Ascending aorta (tissue), 2 donors: ENCODE measurements at regions not wholly inside any gene's neighbourhood (a gene's known extent, or its start where the extent isn't known, plus 50 kb on each side); places are given as distances from the start of the nearest gene placed in this dataset.

Source experiments
- DNase-seq, 2 donors: peaks; one replicate each; pipeline ENCODE4 v3.0.0-alpha.2; 2019; ENCODE audit warnings: low spot score in 2 of 2
- H3K27ac ChIP-seq, 2 donors: fragments of 200-600 bp; sonication (generic); one replicate each; pipeline ENCODE4 v1.5.1; 2016 to 2017; ENCODE audit warnings: mild to moderate bottlenecking in 1 of 2
- H3K27me3 ChIP-seq: fragments of 200-600 bp; sonication (generic); one replicate; pipeline ENCODE4 v1.5.1; 2017
- H3K36me3 ChIP-seq, 2 donors: fragments of 200-600 bp; sonication (generic); one replicate each; pipeline ENCODE4 v1.5.1; 2016
- H3K4me1 ChIP-seq, 2 donors: fragments of 200-600 bp; sonication (generic); one replicate each; pipeline ENCODE4 v1.5.1; 2016 to 2017; ENCODE audit warnings: mild to moderate bottlenecking in 1 of 2
- H3K4me3 ChIP-seq, 2 donors: fragments of 200-600 bp; sonication (generic); one replicate each; pipeline ENCODE4 v1.5.1; 2016 to 2017; ENCODE audit warnings: mild to moderate bottlenecking in 1 of 2
- H3K9me3 ChIP-seq, 2 donors: fragments of 200-600 bp; sonication (generic); one replicate each; pipeline ENCODE4 v1.5.1; 2016
- intact Hi-C: fragments of 100-400 bp; cut with DNase I; formaldehyde crosslinking; loops from one replicate; pipeline ENCODE4 v1.15.1; 2023
- TF ChIP-seq, protein P1 (sequence below), 3 experiments: fragments of 200-600 bp in 2 of 3; fragments of 450-650 bp in 1 of 3; sonication (generic) in 2 of 3; IDR thresholded peaks; one replicate each; pipeline ENCODE4 v1.5.1; 2016 to 2019; ENCODE audit warnings: antibody characterized with exemption in 3 of 3, mild to moderate bottlenecking in 1 of 3, moderate library complexity in 1 of 3

DNA sequence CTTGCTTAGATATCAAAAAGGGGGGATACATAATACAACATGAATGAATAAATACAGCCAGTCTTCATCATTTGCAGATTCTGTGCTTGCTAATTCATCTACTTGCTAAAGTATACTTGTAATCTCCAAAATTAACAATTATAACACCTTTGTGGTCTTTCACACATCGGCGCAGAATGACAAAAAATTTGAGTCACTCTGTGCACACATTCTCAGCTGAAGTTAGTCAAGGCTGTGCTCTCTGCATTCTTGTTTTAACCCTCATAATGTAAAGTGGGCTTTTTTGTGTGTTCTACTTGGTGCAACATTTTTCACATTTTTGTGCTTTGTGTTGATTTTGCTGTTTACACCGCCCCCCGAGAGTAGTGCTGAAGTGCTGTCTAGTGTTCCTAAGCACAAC is 65.8 kb upstream of the GPRIN3 start:
- intact Hi-C loops = no loop called here
- TF ChIP-seq, protein P1, sequence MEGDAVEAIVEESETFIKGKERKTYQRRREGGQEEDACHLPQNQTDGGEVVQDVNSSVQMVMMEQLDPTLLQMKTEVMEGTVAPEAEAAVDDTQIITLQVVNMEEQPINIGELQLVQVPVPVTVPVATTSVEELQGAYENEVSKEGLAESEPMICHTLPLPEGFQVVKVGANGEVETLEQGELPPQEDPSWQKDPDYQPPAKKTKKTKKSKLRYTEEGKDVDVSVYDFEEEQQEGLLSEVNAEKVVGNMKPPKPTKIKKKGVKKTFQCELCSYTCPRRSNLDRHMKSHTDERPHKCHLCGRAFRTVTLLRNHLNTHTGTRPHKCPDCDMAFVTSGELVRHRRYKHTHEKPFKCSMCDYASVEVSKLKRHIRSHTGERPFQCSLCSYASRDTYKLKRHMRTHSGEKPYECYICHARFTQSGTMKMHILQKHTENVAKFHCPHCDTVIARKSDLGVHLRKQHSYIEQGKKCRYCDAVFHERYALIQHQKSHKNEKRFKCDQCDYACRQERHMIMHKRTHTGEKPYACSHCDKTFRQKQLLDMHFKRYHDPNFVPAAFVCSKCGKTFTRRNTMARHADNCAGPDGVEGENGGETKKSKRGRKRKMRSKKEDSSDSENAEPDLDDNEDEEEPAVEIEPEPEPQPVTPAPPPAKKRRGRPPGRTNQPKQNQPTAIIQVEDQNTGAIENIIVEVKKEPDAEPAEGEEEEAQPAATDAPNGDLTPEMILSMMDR (IDR thresholded peaks at IDR 0.05) = no peak
- Histone ChIP-seq H3K36me3 (no peaks in the 10 kb centered on the region), H3K27me3 (no peaks in the 10 kb centered on the region), H3K4me1 (no peaks in the 10 kb centered on the region), H3K4me3 (no peak overlapping the region), H3K27ac (no peak overlapping the region), H3K9me3 (no peaks in the 10 kb centered on the region)
- no peak for DNase-seq

DNA sequence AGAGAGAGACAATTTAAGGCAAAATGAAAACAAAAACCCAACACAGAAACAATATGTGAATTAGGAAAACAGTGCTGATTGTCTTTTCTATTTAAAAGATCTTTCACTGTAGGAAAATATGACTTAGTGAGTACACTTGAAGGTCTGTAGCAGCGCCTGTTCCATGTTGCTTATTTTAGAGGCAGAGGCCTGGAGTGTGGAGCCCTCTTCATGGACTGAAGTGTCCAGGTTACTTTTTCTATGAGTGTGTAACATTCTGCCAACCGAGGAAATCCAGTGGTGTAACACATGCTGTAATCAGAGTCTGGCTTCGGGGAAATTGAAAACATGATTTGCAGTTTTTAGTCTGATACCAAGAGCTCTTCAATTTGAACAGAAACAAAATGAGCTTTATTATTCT is 64.0 kb upstream of the GPRIN3 start:
- Histone ChIP-seq H3K4me1 (no peaks in the 10 kb centered on the region), H3K9me3 (no peaks in the 10 kb centered on the region), H3K36me3 (no peaks in the 10 kb centered on the region), H3K27ac (no peak overlapping the region), H3K4me3 (no peak overlapping the region), H3K27me3 (no peaks in the 10 kb centered on the region)
- intact Hi-C loops = no loop called here
- DNase-seq = no peak
- TF ChIP-seq, protein P1 (IDR thresholded peaks at IDR 0.05) = no peak

DNA sequence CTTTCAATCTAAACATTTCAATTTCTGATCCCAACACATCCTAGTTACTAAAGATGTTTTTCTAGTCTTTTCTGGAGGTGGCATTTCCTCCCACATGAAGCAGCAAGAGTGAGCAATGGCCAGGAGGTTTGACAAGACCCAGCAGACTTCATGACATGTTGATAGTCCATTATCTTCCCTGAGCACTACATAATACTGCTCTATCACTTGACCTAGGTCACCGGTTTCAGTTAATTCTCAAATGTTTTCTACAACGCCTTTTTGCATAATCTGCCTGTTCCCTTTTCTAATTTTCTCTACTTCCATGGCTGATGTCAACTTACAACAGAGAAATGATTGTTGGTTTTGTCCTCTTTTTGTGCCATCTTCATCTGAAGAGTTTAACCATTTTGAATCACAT is 62.0 kb upstream of the GPRIN3 start:
- intact Hi-C loops = no loop called here
- no peak for DNase-seq
- Histone ChIP-seq H3K36me3 (no peaks in the 10 kb centered on the region), H3K27me3 (no peaks in the 10 kb centered on the region), H3K27ac (no peak overlapping the region), H3K4me1 (no peaks in the 10 kb centered on the region), H3K4me3 (no peak overlapping the region), H3K9me3 (no peaks in the 10 kb centered on the region)
- TF ChIP-seq, protein P1 (IDR thresholded peaks at IDR 0.05) = no peak

DNA sequence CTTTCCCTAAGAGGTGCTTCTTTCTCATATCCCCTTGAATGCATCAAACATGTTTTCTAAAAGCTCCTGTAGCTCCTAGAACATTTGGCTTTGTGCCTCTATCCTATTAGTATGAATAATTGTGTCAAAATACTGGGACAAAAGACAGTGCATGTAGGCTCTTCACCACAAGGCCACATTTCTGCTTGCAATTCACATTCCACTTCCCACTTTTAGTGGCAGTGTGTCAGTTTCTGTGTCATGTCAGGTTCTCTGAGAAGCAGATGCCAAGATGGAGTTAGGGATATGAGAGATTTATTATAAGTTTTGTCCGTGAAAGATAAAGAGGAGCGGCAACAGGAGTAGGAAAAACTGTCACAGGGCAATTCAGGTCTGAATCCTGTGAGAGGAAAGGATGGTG is 61.3 kb upstream of the GPRIN3 start:
- H3K4me1 ChIP-seq = no peaks in the 10 kb centered on the region
- no peak for DNase-seq
- no peaks in the 10 kb centered on the region for H3K9me3 ChIP-seq
- no peaks in the 10 kb centered on the region for H3K36me3 ChIP-seq
- TF ChIP-seq, protein P1 (IDR thresholded peaks at IDR 0.05) = no peak
- intact Hi-C loops = no loop called here
- no peak overlapping the region for H3K4me3 ChIP-seq
- H3K27ac ChIP-seq = no peak overlapping the region
- no peaks in the 10 kb centered on the region for H3K27me3 ChIP-seq

DNA sequence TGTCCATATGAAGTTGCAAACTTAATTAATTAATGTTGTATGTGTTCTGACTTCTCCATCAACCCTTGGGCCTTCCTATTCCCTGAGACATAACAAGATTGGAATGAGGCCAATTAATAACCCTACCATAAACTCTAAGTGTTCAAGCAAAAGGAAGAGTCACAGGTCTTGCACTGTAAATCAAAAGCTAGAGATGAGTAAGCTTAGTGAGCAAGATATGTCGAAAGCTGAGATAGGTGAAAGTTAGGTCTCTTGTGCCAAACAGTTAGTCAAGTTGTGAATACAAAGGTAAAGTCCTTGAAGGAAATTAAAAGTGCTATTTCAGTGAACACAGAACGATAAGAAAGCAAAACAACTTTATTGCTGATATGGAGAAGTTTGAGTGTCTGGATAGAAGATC is 58.2 kb upstream of the GPRIN3 start:
- no peak overlapping the region for H3K27ac ChIP-seq
- no peak overlapping the region for H3K4me3 ChIP-seq
- H3K36me3 ChIP-seq = no peaks in the 10 kb centered on the region
- H3K27me3 ChIP-seq = no peaks in the 10 kb centered on the region
- H3K4me1 ChIP-seq = no peaks in the 10 kb centered on the region
- DNase-seq = no peak
- TF ChIP-seq, protein P1 (IDR thresholded peaks at IDR 0.05) = no peak
- intact Hi-C loops = no loop called here
- H3K9me3 ChIP-seq = no peaks in the 10 kb centered on the region

DNA sequence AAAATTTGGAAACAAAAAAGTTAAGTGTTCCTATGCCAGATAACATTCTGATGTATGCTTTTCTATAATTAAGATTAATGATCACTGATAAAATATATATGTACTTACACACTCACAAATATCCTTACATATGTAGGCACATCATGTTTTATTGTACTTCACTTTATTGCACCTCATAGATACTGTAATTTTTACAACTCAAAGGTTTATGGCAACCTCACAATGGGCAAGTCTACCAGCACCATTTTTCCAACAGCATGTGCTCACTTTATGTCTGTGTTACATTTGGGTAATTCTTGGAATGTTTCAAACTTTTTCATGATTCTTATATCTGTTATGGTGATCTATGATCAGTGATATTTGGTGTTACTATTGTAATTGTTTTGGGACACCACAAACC is 57.8 kb upstream of the GPRIN3 start:
- H3K4me3 ChIP-seq = no peak overlapping the region
- DNase-seq = no peak
- intact Hi-C loops = no loop called here
- TF ChIP-seq, protein P1 (IDR thresholded peaks at IDR 0.05) = no peak
- H3K36me3 ChIP-seq = no peaks in the 10 kb centered on the region
- H3K4me1 ChIP-seq = no peaks in the 10 kb centered on the region
- no peaks in the 10 kb centered on the region for H3K27me3 ChIP-seq
- no peak overlapping the region for H3K27ac ChIP-seq
- no peaks in the 10 kb centered on the region for H3K9me3 ChIP-seq
